HG02610 (cell line): ENCODE measurements at regions not wholly inside any gene's neighbourhood (a gene's known extent, or its start where the extent isn't known, plus 50 kb on each side); places are given as distances from the start of the nearest gene placed in this dataset.

ENCODE experiments used
- ATAC-seq: cut with Tn5 transposase; IDR thresholded peaks from one replicate; pipeline ENCODE4 v1.9.1; 2021; ENCODE audit warnings: mild to moderate bottlenecking, moderate library complexity; ENCODE audit not compliant: unreplicated experiment

DNA sequence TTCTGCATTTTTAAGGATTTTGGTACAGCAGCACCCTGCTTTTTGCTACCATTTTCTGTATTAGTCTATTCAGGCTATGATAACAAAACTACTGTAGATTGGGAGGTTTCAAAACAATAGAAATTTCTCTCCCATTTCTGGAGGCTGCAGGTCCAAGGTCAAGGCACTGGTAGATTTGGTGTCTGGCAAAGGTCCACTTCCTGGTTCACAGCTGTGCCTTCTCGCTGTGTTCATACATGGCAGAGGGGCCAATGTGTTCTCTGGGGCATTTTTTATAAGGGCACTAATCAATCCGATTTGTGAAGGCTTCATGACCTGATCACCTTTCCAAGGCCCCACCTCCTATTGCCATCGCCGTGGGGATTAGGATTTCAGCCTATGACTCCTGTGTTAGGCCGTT, 268.1 kb upstream of the RTL1 start:
- no peak for ATAC-seq

- no peak for ATAC-seq
Measured at GRCh38 chr14:101173698-101174521, 270.4 kb upstream of the RTL1 start.

DNA sequence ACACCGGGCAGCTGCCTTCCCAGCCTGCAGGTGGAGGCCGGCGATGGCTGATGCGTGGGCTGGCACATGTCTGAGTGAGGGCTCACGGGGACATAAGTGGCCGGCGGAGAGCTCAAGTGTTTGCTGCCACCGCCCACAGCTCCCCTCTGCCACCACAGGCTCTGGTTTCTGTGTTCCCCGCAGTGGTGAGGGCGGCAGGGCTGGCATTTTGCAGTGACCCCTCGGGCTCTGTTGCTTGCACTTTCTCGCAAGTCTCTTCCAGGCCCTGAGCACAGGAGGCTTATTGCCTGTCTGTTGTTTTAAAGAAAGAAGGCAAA, 271.0 kb upstream of the RTL1 start:
- ATAC-seq = no peak

- ATAC-seq = no peak
Measured at GRCh38 chr14:101174980-101175606, 271.6 kb upstream of the RTL1 start.

DNA sequence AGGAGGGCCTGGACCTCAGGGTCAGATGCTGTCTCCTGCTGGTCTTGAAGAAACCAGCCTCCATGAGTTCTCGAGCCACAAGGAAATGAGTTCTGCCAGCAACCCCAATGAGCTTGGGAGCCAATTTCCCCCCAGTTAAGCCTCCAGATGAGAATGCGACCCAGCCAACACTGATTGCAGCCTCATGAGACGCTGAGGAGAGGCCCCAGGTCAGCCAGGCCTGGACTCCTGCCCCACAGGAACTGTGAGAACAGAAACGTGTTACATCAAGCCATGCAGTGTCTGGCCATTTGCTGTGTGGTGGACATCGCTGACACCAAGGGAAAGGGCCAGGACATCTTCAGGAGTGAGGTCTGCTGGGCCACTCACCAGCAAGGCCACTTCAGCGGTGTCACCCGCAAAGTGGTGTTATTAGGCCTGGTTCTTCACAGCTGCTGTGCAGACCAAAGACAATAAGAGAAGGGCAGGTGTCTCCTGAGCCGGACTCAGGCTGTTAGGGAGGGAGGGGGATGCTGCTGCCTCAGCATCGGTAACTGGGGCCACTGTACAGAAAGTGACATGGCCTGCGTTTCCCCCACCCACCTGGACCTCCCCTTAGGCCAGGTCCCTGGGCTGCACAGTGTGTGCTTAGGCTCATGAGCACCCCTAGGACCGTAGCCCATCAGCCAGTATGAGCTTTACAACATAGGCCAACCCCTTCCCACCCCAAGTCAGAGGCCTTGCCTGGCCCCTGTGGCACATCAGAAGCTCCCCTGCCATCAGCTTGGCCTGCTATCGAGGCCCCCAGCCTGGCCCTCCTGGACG, 272.4 kb upstream of the RTL1 start:
- ATAC-seq = no peak

- no peak for ATAC-seq
Measured at GRCh38 chr14:101176535-101177205, 273.1 kb upstream of the RTL1 start.

DNA sequence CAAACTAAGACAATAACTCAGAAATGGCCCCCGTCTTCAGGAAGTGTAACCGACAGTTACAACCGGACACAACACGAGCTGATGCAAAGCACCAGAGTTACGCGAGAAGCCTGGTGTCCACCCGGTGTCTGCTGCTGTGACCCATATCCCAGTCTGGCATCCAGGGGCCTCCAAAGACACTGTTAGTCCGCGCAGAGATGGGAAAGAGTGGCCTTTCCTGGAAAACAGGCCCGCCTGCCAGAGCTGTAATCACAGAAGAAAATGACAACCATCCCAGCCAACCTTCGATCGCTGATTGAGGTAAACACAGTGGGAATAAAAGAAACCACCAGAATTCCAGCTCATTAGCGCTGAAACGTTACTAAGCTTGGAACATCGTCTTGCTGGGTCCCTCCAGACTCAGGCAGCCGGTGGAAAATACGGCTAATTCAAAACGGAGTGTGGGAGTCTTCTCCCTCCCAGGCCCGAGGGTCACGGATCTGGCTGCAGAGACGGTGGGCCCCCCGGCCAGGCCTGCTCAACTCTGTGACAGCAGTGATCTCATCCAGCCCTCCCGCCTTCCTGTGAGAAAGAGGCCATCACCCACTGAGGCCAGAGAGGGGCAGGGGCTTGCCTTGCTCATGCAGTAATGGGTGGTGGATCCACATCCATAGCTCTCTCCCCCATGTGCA, 273.9 kb upstream of the RTL1 start:
- ATAC-seq = no peak

DNA sequence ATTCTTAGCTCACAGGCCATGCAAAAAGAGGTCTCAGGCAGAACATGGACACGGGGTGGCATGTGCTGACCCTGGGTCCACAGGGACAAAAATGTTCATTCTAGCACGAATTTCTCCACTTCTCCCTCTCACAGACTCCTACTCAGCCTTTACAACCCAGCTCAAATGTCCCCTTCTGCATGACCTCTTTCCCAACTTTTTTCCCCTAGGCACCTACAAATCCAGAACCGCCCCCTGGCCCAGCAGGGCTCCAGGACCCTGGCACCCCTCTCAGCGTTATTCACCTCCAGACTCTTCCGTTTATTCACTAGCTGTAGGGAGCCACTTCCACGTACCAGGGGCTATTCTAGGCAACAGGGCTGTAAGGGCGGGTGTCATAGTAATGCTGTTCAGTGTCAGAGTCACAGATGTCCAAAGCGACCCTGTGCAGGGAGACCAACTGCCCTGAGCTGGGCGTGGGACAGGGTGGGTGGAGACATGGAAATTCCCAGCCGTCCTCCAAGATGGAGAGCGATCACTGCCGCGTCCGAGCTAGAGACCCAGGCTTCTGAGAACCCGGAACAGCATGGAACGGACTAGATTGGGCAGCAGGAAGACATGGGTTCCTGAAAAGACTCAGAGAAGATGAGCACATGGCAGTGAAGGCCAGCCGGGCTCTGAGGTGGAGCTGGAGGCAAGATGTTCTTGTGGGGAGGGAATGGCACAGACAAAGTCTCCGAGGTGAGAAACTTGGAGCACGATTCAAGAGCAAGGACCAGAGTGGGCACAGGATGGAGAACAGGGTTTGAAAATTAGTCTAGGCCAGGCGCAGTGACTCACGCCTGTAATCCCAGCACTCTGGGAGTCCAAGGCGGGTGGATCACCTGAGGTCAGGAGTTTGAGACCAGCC, 274.9 kb upstream of the RTL1 start:
- no peak for ATAC-seq

GRCh38 chr14:101179691-101180211, 276.2 kb upstream of the RTL1 start:
- no peak for ATAC-seq

- no peak for ATAC-seq
Measured at GRCh38 chr14:101181446-101182313, 278.2 kb upstream of the RTL1 start.

DNA sequence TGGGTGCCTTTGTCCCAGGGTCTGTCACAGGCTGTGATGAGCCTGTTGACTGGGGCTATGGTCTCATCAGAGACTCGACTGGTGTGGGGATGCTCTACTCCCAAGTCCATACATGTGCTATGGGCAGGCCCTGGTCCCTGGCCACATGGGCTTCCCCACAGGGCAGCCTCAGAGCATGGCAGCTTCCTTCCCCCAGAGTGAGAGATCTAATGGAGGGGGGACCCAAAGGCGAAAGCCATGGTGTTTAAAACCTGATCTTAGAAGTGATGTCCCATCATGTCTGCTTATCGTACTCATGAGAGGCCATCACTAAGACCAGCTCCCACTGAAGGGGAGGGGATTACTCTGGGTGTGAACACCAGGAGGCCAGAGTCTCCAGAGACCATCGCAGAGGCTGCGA, 279.0 kb upstream of the RTL1 start:
- no peak for ATAC-seq

- no peak for ATAC-seq
Measured at GRCh38 chr14:101183376-101184103, 280.0 kb upstream of the RTL1 start.

DNA sequence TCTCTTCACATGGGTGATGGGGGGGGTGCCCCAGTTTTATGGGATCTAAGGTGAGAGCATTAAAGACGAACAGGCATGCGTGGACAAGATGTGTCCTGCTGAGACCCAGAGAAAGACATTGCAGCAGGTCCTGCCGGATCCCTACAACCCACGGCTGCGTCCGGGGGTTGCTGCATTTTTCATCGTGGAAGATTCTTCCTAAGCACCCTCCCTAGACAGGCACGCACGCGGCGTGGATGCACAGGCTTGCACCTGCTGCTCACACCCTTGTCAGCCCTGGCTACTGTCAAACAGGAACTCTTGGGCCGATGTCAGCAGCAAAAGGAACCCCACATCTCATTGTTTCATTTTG, 280.6 kb upstream of the RTL1 start:
- ATAC-seq = no peak

DNA sequence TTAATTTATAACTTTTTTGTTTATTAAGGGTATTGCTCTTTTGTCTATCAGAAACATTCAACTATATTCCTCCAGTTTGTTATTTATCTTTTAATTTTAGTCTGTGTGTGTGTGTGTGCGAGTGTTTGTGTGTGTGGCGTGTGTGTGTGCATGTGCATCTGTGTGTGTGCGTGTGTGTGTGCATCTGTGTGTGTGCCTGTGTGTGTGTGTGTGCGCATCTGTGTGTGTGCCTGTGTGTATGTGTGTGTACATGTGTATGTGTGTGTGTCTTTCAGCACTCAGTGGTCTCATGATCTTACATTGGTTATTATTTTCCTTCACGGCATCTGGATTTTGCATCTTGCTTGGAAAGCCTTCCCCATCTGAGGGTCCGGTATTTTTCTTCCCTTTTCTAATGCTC, 281.1 kb upstream of the RTL1 start:
- no peak for ATAC-seq

DNA sequence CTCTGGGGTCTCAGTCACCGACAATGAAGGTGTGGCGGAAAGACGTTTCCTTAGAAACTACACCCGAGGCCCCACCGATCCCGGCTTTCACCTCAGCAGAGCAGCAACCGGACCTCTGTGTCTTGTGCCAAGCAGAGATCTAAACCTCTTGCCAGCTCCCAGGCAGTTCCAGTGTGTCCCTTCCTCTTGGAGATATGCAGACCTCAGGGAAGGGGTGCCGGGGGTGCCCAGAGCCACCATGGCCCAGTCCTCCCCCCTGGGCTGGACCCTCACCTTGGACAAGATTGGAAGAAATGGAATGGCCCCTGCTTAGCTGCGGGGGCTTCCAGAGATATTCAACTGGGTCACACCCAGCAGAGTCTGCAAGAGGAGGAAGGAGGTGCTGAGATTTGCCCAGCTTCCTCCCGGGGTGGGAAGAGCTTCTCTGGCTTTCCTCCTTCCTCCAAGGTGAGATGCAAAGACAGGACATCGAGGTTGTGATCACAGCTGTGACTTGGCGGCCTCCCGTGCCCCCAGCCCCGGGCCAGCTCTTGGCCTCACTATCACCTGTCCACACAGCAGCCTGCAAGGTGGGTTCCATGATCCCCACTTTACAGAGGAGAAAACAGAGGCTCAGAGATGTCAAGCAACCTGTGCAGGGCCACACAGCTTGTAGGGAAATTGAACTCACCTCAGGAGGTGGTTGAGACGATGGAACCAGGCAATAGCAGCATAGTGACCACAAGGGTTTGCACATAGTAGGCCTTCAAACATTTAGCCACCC, 281.7 kb upstream of the RTL1 start:
- no peak for ATAC-seq

DNA sequence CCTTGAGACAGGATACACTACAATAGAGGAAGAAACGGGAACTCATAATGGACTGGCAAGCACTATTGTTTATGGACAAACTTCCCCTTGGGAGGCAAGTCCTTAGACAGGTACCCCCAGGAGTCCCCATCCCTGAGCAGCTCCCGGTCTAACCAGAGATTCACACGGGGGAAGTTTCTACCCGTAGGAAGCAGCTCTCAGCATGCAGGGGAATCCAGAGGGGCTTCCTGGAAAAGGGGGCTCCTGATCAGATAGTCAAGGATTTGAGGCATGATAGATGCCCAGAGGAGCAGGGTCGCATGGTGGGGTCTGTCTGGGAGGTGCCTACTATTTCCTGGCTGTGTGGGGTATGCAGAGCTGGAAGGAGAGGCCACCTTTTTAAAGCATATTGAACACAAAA, 282.4 kb upstream of the RTL1 start:
- no peak for ATAC-seq

GRCh38 chr14:101186544-101186943, 283.0 kb upstream of the RTL1 start:
- no peak for ATAC-seq
